GM12874 (cell line): ENCODE measurements at regions not wholly inside any gene's neighbourhood (a gene's known extent, or its start where the extent isn't known, plus 50 kb on each side); places are given as distances from the start of the nearest gene placed in this dataset.

ENCODE experiments used
- CTCF ChIP-seq: IDR thresholded peaks from 2 replicates; pipeline ENCODE4 v1.5.1; 2011; ENCODE audit warnings: low read depth, mild to moderate bottlenecking, control low read depth, low read length, moderate library complexity; ENCODE audit not compliant: insufficient read depth

GRCh38 chr5:53330491-53330890 is 149.9 kb upstream of the FST start:
- no peak for TF ChIP-seq CTCF

GRCh38 chr5:53331463-53331862 is 149.0 kb upstream of the FST start:
- no peak for TF ChIP-seq CTCF

- TF ChIP-seq CTCF = no peak
Observed at GRCh38 chr5:53333160-53333559, 147.3 kb upstream of the FST start.

- TF ChIP-seq CTCF = no peak
Observed at GRCh38 chr5:53334431-53334941, 145.9 kb upstream of the FST start.

- TF ChIP-seq CTCF = no peak
Observed at GRCh38 chr5:53335115-53335514, 145.3 kb upstream of the FST start.

GRCh38 chr5:53337827-53338226 is 142.6 kb upstream of the FST start:
- TF ChIP-seq CTCF = no peak

GRCh38 chr5:53338971-53339370 is 141.5 kb upstream of the FST start:
- TF ChIP-seq CTCF = no peak
